WTC11 (cell line): ENCODE measurements at regions not wholly inside any gene's neighbourhood (a gene's known extent, or its start where the extent isn't known, plus 50 kb on each side); places are given as distances from the start of the nearest gene placed in this dataset.
A peak's percentile ranks its signal among the peaks of the same experiment; 100 is the strongest.

Experiments used
- ATAC-seq: fragments of 200-7000 bp; cut with Tn5 transposase; 2 replicates; pipeline ENCODE4 v1.10.0; 2021; ENCODE audit warnings: mild to moderate bottlenecking, moderate library complexity
- CTCF ChIA-PET: fragments of 300-600 bp; sonication (Branson Sonifier 250); formaldehyde crosslinking; loops from one replicate; lab custom pipeline; 2021; ENCODE audit warnings: antibody characterized with exemption; lab: Charles Lee
- POLR2A ChIA-PET: fragments of 350-600 bp; sonication (Branson Sonifier 250); formaldehyde crosslinking; loops from one replicate; lab custom pipeline; 2021; ENCODE audit warnings: antibody characterized with exemption; lab: Charles Lee
- DNase-seq: peaks from one replicate; pipeline ENCODE4 v3.0.0; 2021; ENCODE audit warnings: low spot score
- H3K27ac Mint-ChIP-seq: 2 replicates; pipeline ENCODE4 v1.8.0; 2021; ENCODE audit warnings: mixed read lengths
- H3K27me3 Mint-ChIP-seq: 2 replicates; pipeline ENCODE4 v1.8.0; 2021; ENCODE audit warnings: low read depth, mild to moderate bottlenecking, moderate library complexity, mixed read lengths
- H3K36me3 Mint-ChIP-seq: 2 replicates; pipeline ENCODE4 v1.8.0; 2021; ENCODE audit warnings: mixed read lengths
- H3K4me1 Mint-ChIP-seq: 2 replicates; pipeline ENCODE4 v1.8.0; 2022; ENCODE audit warnings: mixed read lengths
- H3K4me3 Mint-ChIP-seq: 2 replicates; pipeline ENCODE4 v1.8.0; 2021; ENCODE audit warnings: mild to moderate bottlenecking, moderate library complexity, mixed read lengths
- H3K9me3 Mint-ChIP-seq: 2 replicates; pipeline ENCODE4 v1.8.0; 2021; ENCODE audit warnings: mixed read lengths
- EMX1 ChIP-seq: fragments of 250-450 bp; sonication (Bioruptor Pico); IDR thresholded peaks from 2 replicates; pipeline ENCODE4 v1.8.0; 2021; ENCODE audit warnings: mild to moderate bottlenecking
- FOXP1 ChIP-seq: sonication (generic); formaldehyde crosslinking; IDR thresholded peaks from 2 replicates; pipeline ENCODE4 v1.8.0; 2022; ENCODE audit warnings: missing genetic modification reagents, mild to moderate bottlenecking, moderate library complexity, borderline replicate concordance
- GABPB1 ChIP-seq: sonication (generic); formaldehyde crosslinking; IDR thresholded peaks from 2 replicates; pipeline ENCODE4 v1.8.1; 2023; ENCODE audit warnings: mild to moderate bottlenecking, missing genetic modification reagents
- MXD4 ChIP-seq: fragments of 250-450 bp; sonication (Bioruptor Pico); IDR thresholded peaks from 2 replicates; pipeline ENCODE4 v1.8.0; 2021; ENCODE audit warnings: mild to moderate bottlenecking, moderate library complexity, borderline replicate concordance
- NFE2L1 ChIP-seq: sonication (generic); formaldehyde crosslinking; IDR thresholded peaks from 2 replicates; pipeline ENCODE4 v1.8.1; 2023; ENCODE audit warnings: missing genetic modification reagents
- NR1H2 ChIP-seq: sonication (generic); formaldehyde crosslinking; IDR thresholded peaks from 2 replicates; pipeline ENCODE4 v1.9.0; 2021; ENCODE audit warnings: mild to moderate bottlenecking, moderate library complexity, missing genetic modification reagents
- NR2C2 ChIP-seq: sonication (generic); formaldehyde crosslinking; IDR thresholded peaks from 2 replicates; pipeline ENCODE4 v1.8.0; 2022; ENCODE audit warnings: mild to moderate bottlenecking, missing genetic modification reagents
- SMAD4 ChIP-seq: sonication (generic); formaldehyde crosslinking; IDR thresholded peaks from 2 replicates; pipeline ENCODE4 v1.8.0; 2022; ENCODE audit warnings: mild to moderate bottlenecking, missing genetic modification reagents
- TCF7 ChIP-seq: sonication (generic); formaldehyde crosslinking; IDR thresholded peaks from 2 replicates; pipeline ENCODE4 v1.8.0; 2022; ENCODE audit warnings: mild to moderate bottlenecking, low read depth, missing genetic modification reagents, moderate library complexity
- TP53 ChIP-seq: sonication (generic); formaldehyde crosslinking; IDR thresholded peaks from 2 replicates; pipeline ENCODE4 v1.8.1; 2023; ENCODE audit warnings: mild to moderate bottlenecking, missing genetic modification reagents
- ZNF121 ChIP-seq: sonication (generic); formaldehyde crosslinking; IDR thresholded peaks from 2 replicates; pipeline ENCODE4 v1.8.0; 2023; ENCODE audit warnings: missing genetic modification reagents
- ZNF138 ChIP-seq: sonication (generic); formaldehyde crosslinking; conservative IDR thresholded peaks from 2 replicates; pipeline ENCODE4 v1.8.1; 2022; ENCODE audit warnings: mild to moderate bottlenecking, moderate library complexity, missing genetic modification reagents
- ZNF232 ChIP-seq: sonication (generic); formaldehyde crosslinking; IDR thresholded peaks from 2 replicates; pipeline ENCODE4 v1.8.0; 2022; ENCODE audit warnings: mild to moderate bottlenecking, missing genetic modification reagents
- ZNF263 ChIP-seq: sonication (generic); formaldehyde crosslinking; IDR thresholded peaks from 2 replicates; pipeline ENCODE4 v1.8.1; 2022; ENCODE audit warnings: low read depth, mild to moderate bottlenecking, moderate library complexity, missing genetic modification reagents
- ZNF671 ChIP-seq: fragments of 250-450 bp; sonication (Bioruptor Pico); IDR thresholded peaks from 2 replicates; pipeline ENCODE4 v1.8.0; 2021; ENCODE audit warnings: mild to moderate bottlenecking
- TF ChIP-seq, protein P1 (sequence below): sonication (generic); formaldehyde crosslinking; IDR thresholded peaks from 2 replicates; pipeline ENCODE4 v1.8.1; 2023; ENCODE audit warnings: mild to moderate bottlenecking, missing genetic modification reagents, borderline replicate concordance
- TF ChIP-seq, protein P2 (sequence below): sonication (generic); formaldehyde crosslinking; IDR thresholded peaks from 2 replicates; pipeline ENCODE4 v1.8.1; 2022; ENCODE audit warnings: low read depth, mild to moderate bottlenecking, moderate library complexity, missing genetic modification reagents, borderline replicate concordance
- TF ChIP-seq, protein P3 (sequence below): sonication (generic); formaldehyde crosslinking; IDR thresholded peaks from 2 replicates; pipeline ENCODE4 v1.8.0; 2022; ENCODE audit warnings: mild to moderate bottlenecking, missing genetic modification reagents
- TF ChIP-seq, protein P4 (sequence below): sonication (generic); formaldehyde crosslinking; IDR thresholded peaks from 2 replicates; pipeline ENCODE4 v1.8.1; 2022; ENCODE audit warnings: mild to moderate bottlenecking, moderate library complexity, missing genetic modification reagents
- TF ChIP-seq, protein P5 (sequence below): sonication (generic); formaldehyde crosslinking; IDR thresholded peaks from 2 replicates; pipeline ENCODE4 v1.8.1; 2022; ENCODE audit warnings: missing genetic modification reagents, borderline replicate concordance

DNA sequence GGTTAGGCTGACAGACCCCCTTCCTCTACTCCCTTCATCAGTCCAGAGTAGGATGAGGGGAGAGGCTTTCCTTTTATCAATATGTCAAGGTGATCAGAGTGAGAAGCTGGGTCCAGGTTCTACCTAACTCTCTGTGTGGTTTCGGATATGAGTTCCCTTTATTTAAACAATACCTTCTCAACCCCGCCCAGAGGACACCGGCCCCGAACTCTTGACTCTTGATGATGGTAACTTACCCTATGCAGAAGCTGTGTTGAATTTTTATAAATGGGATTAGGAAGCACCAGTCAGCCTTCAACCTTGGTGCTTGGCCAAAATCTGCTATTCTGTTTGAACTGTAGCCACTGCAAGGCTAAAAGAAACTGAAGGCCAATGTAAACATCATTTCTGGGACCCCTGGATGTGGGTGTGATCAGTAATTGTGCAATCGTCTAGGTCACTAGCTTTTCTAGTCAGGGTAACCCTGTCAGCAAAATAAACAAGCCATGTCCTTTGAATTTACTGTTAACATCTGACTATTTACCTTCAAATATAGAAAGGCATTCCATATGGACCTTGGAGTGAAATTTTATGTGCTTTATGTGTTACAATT lies 398.3 kb downstream of the SEC16B start (continued):
- TF ChIP-seq ZNF138 (CRISPR knock-in tag) (no peak), NFE2L1 (CRISPR knock-in tag) (no peak)
- TF ChIP-seq, all 79 proteins: peak for 0

DNA sequence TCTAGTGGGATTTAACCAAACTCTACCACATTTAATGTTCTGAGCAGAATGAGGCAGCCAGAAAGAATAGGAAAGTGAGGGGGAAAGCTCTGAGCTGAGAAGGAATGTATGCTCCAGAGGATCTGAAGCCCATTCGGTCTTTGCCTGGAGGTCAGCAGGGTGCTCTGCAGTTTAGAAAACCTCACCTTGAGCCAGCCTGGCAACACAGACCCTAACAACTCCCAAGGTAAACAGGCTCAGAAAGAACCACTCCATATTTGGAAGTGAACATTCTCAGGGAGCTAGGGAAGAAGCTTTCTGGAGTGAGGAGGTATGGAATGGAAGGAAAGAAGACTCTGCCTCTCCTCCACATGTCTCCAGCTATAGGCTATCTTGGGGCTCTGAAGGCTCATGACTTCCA lies 398.8 kb downstream of the SEC16B start:
- Mint-ChIP-seq H3K27me3 (no peaks in the 10 kb centered on the region; the same call in 1 of the 2 replicates), H3K4me3 (no peak overlapping the region), H3K27ac (no peak overlapping the region), H3K36me3 (no peaks in the 10 kb centered on the region), H3K9me3 (no peaks in the 10 kb centered on the region)
- CTCF ChIA-PET, result no interaction called here
- DNase-seq (no peak), ATAC-seq (peak; percentile 83)
- POLR2A ChIA-PET, result no interaction called here
- TF ChIP-seq, protein P1, sequence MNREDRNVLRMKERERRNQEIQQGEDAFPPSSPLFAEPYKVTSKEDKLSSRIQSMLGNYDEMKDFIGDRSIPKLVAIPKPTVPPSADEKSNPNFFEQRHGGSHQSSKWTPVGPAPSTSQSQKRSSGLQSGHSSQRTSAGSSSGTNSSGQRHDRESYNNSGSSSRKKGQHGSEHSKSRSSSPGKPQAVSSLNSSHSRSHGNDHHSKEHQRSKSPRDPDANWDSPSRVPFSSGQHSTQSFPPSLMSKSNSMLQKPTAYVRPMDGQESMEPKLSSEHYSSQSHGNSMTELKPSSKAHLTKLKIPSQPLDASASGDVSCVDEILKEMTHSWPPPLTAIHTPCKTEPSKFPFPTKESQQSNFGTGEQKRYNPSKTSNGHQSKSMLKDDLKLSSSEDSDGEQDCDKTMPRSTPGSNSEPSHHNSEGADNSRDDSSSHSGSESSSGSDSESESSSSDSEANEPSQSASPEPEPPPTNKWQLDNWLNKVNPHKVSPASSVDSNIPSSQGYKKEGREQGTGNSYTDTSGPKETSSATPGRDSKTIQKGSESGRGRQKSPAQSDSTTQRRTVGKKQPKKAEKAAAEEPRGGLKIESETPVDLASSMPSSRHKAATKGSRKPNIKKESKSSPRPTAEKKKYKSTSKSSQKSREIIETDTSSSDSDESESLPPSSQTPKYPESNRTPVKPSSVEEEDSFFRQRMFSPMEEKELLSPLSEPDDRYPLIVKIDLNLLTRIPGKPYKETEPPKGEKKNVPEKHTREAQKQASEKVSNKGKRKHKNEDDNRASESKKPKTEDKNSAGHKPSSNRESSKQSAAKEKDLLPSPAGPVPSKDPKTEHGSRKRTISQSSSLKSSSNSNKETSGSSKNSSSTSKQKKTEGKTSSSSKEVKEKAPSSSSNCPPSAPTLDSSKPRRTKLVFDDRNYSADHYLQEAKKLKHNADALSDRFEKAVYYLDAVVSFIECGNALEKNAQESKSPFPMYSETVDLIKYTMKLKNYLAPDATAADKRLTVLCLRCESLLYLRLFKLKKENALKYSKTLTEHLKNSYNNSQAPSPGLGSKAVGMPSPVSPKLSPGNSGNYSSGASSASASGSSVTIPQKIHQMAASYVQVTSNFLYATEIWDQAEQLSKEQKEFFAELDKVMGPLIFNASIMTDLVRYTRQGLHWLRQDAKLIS (CRISPR knock-in tag), result no peak
- TF ChIP-seq ZNF671 (no peak), GABPB1 (CRISPR knock-in tag) (no peak)
- TF ChIP-seq, protein P2, sequence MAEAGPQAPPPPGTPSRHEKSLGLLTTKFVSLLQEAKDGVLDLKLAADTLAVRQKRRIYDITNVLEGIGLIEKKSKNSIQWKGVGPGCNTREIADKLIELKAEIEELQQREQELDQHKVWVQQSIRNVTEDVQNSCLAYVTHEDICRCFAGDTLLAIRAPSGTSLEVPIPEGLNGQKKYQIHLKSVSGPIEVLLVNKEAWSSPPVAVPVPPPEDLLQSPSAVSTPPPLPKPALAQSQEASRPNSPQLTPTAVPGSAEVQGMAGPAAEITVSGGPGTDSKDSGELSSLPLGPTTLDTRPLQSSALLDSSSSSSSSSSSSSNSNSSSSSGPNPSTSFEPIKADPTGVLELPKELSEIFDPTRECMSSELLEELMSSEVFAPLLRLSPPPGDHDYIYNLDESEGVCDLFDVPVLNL (CRISPR knock-in tag), result no peak
- TF ChIP-seq, all 79 proteins: peak for 0
- H3K4me1 Mint-ChIP-seq, result peaks cover 10% of the 10 kb centered on the region

DNA sequence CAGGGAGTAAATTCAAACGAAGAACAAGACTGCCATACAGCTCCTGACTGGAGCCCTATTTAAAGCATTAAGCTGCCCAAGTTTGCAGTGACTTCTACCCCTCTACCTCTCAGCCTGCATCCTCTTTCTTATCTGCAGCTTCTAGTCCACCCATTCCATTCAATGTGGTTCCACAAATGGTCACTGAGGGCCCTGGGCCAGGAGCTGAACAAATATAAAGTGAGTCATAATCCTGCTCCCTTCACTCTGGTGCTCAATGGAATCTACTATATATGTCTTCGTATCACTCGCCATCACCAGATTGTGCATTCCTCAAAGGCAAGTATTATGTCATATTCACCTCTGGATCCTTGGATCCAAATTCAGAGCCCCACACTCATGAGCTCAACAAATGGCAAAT lies 398.7 kb downstream of the BRINP2 start:
- H3K27me3 Mint-ChIP-seq, result no peaks in the 10 kb centered on the region; the same call in 1 of the 2 replicates
- CTCF ChIA-PET, result interaction anchor here (1.2 to 1.9 kb wide), 2 partner anchors 8 to 18 kb away, joined by 5 read pairs; no protein-coding TSS in a partner anchor

DNA sequence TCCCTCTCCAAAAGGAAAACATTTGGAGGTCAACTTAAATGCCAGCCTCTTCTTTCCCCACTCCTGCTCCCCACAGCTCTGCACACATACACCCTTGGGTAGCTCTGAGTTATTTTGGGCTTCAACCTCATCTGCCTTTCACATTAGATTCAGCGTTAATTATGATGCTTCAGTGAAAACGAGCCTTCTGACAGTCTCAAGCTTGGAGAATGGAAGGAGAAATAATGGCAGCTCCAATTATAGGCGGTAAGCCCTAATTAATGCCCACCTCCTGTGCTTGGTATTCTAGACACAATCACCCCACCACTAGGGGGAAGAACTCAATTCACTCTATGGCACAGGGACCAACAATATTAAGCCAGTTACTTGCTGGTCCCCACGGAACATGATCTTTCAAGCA lies 397.9 kb downstream of the BRINP2 start:
- peak; percentile 64 for ATAC-seq
- no peak overlapping the region for H3K4me3 Mint-ChIP-seq
- CTCF ChIA-PET, result interaction anchor here (0.6 to 1.9 kb wide), 11 partner anchors 9 to 380 kb away, joined by 3 to 5 read pairs (median 3); no protein-coding TSS in a partner anchor
- peaks cover 10% of the 10 kb centered on the region; the same call in 1 of the 2 replicates for H3K4me1 Mint-ChIP-seq
- no peak for DNase-seq
- H3K9me3 Mint-ChIP-seq, result no peaks in the 10 kb centered on the region
- POLR2A ChIA-PET, result no interaction called here
- no peaks in the 10 kb centered on the region; the same call in 1 of the 2 replicates for H3K27me3 Mint-ChIP-seq
- no peaks in the 10 kb centered on the region for H3K36me3 Mint-ChIP-seq
- H3K27ac Mint-ChIP-seq, result no peak overlapping the region
- TF ChIP-seq, protein P2 (CRISPR knock-in tag), result no peak
- TF ChIP-seq, protein P3, sequence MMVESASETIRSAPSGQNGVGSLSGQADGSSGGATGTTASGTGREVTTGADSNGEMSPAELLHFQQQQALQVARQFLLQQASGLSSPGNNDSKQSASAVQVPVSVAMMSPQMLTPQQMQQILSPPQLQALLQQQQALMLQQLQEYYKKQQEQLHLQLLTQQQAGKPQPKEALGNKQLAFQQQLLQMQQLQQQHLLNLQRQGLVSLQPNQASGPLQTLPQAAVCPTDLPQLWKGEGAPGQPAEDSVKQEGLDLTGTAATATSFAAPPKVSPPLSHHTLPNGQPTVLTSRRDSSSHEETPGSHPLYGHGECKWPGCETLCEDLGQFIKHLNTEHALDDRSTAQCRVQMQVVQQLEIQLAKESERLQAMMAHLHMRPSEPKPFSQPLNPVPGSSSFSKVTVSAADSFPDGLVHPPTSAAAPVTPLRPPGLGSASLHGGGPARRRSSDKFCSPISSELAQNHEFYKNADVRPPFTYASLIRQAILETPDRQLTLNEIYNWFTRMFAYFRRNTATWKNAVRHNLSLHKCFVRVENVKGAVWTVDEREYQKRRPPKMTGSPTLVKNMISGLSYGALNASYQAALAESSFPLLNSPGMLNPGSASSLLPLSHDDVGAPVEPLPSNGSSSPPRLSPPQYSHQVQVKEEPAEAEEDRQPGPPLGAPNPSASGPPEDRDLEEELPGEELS (CRISPR knock-in tag), result no peak
- no peak for TF ChIP-seq FOXP1
- no peak for TF ChIP-seq SMAD4 (CRISPR knock-in tag)
- TF ChIP-seq, protein P4, sequence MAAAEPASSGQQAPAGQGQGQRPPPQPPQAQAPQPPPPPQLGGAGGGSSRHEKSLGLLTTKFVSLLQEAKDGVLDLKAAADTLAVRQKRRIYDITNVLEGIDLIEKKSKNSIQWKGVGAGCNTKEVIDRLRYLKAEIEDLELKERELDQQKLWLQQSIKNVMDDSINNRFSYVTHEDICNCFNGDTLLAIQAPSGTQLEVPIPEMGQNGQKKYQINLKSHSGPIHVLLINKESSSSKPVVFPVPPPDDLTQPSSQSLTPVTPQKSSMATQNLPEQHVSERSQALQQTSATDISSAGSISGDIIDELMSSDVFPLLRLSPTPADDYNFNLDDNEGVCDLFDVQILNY (CRISPR knock-in tag), result no peak
- no peak for TF ChIP-seq ZNF232
- no peak for TF ChIP-seq NR2C2
- TF ChIP-seq, protein P5, sequence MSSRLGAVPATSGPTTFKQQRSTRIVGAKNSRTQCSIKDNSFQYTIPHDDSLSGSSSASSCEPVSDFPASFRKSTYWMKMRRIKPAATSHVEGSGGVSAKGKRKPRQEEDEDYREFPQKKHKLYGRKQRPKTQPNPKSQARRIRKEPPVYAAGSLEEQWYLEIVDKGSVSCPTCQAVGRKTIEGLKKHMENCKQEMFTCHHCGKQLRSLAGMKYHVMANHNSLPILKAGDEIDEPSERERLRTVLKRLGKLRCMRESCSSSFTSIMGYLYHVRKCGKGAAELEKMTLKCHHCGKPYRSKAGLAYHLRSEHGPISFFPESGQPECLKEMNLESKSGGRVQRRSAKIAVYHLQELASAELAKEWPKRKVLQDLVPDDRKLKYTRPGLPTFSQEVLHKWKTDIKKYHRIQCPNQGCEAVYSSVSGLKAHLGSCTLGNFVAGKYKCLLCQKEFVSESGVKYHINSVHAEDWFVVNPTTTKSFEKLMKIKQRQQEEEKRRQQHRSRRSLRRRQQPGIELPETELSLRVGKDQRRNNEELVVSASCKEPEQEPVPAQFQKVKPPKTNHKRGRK (CRISPR knock-in tag), result no peak

More for the DNA sequence above, 398.7 kb downstream of the BRINP2 start:
- TF ChIP-seq ZNF121 (CRISPR knock-in tag) (no peak), TP53 (CRISPR knock-in tag) (no peak), NR1H2 (CRISPR knock-in tag) (no peak), MXD4 (CRISPR knock-in tag) (no peak), TCF7 (CRISPR knock-in tag) (no peak), ZNF263 (CRISPR knock-in tag) (no peak), EMX1 (CRISPR knock-in tag) (no peak)
- TF ChIP-seq, protein P2 (CRISPR knock-in tag), result no peak
- no peak overlapping the region for H3K4me3 Mint-ChIP-seq
- H3K36me3 Mint-ChIP-seq, result no peaks in the 10 kb centered on the region
- no peak overlapping the region for H3K27ac Mint-ChIP-seq
- POLR2A ChIA-PET, result no interaction called here
- H3K9me3 Mint-ChIP-seq, result no peaks in the 10 kb centered on the region
- peaks cover 10% of the 10 kb centered on the region; the same call in 1 of the 2 replicates for H3K4me1 Mint-ChIP-seq
- ATAC-seq, result no peak
- no peak for DNase-seq
